KMS-11 (cell line): ENCODE measurements at regions not wholly inside any gene's neighbourhood (a gene's known extent, or its start where the extent isn't known, plus 50 kb on each side); places are given as distances from the start of the nearest gene placed in this dataset.
"Not testable (repeated sequence)": the region's sequence is repeated elsewhere in the genome, so short reads cannot be mapped to it uniquely, and the experiment has no call there.

Experiments used
- H2AFZ ChIP-seq: fragments of 200-600 bp; sonication (generic); 2 replicates; pipeline ENCODE4 v1.6.1; 2016; ENCODE audit warnings: antibody characterized with exemption, mixed run types, low read depth
- H3K27ac ChIP-seq: fragments of 200-600 bp; sonication (generic); 2 replicates; pipeline ENCODE4 v1.6.1; 2016; ENCODE audit warnings: mild to moderate bottlenecking, mixed run types
- H3K27me3 ChIP-seq: fragments of 200-600 bp; sonication (generic); 2 replicates; pipeline ENCODE4 v1.6.1; 2017; ENCODE audit warnings: mild to moderate bottlenecking, low read depth, mixed run types, moderate library complexity; ENCODE audit not compliant: insufficient read depth
- H3K36me3 ChIP-seq: fragments of 200-600 bp; sonication (generic); 2 replicates; pipeline ENCODE4 v1.6.1; 2017; ENCODE audit warnings: mild to moderate bottlenecking, mixed run types; ENCODE audit not compliant: insufficient read depth
- H3K4me1 ChIP-seq: fragments of 200-600 bp; sonication (generic); 2 replicates; pipeline ENCODE4 v1.6.1; 2016; ENCODE audit warnings: mild to moderate bottlenecking, low read depth, mixed run types; ENCODE audit not compliant: poor library complexity, severe bottlenecking
- H3K4me2 ChIP-seq: fragments of 200-600 bp; sonication (generic); 2 replicates; pipeline ENCODE4 v1.7.0; 2016; ENCODE audit warnings: mild to moderate bottlenecking, mixed run types
- H3K4me3 ChIP-seq: fragments of 200-600 bp; sonication (generic); IDR thresholded peaks from 2 replicates; pipeline ENCODE4 v1.6.1; 2017; ENCODE audit warnings: low read depth, low read length, mixed read lengths; ENCODE audit not compliant: insufficient read depth
- H3K79me2 ChIP-seq: fragments of 200-600 bp; sonication (generic); 2 replicates; pipeline ENCODE4 v1.6.1; 2016; ENCODE audit warnings: low read depth, mixed run types; ENCODE audit not compliant: insufficient read depth
- H3K9ac ChIP-seq: fragments of 200-600 bp; sonication (generic); 2 replicates; pipeline ENCODE4 v1.6.1; 2016; ENCODE audit warnings: mild to moderate bottlenecking, mixed run types
- H4K20me1 ChIP-seq: fragments of 200-600 bp; sonication (generic); 2 replicates; pipeline ENCODE4 v1.6.1; 2016; ENCODE audit warnings: mild to moderate bottlenecking, mixed run types; ENCODE audit not compliant: insufficient read depth
- CTCF ChIP-seq: fragments of 200-600 bp; sonication (generic); conservative IDR thresholded peaks from 2 replicates; pipeline ENCODE4 v1.6.1; 2017; ENCODE audit warnings: low read depth, mild to moderate bottlenecking, antibody characterized with exemption, low read length, moderate library complexity, mixed read lengths

DNA sequence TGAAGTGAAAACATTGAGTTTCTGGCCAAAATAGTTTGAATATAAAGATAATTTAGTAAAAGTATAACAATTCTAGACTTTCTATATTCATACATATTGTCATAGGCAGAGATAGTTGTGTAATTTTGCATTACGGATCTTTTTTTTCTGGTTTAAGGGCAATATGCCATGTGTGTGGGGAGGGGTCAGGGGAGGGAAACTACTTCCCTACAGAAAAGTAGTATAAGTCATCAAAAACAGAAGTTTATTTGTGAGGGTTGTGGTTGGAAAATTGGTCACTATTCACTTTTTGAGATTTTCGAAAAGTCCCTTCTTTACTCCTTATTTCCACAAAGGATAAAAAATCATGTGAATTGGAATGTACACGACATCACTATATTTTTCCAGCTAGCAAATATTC lies 288.2 kb upstream of the PREP start:
- H3K27me3 ChIP-seq = no peaks in the 10 kb centered on the region
- no peak for TF ChIP-seq CTCF
- no peaks in the 10 kb centered on the region for H3K79me2 ChIP-seq
- peaks cover 24% of the 10 kb centered on the region for H3K4me1 ChIP-seq
- no peak overlapping the region for H3K9ac ChIP-seq
- no peak overlapping the region for H2AFZ ChIP-seq
- no peak overlapping the region for H3K4me3 ChIP-seq
- no peaks in the 10 kb centered on the region for H3K36me3 ChIP-seq
- H4K20me1 ChIP-seq = no peaks in the 10 kb centered on the region
- H3K27ac ChIP-seq = no peak overlapping the region
- no peak overlapping the region for H3K4me2 ChIP-seq

DNA sequence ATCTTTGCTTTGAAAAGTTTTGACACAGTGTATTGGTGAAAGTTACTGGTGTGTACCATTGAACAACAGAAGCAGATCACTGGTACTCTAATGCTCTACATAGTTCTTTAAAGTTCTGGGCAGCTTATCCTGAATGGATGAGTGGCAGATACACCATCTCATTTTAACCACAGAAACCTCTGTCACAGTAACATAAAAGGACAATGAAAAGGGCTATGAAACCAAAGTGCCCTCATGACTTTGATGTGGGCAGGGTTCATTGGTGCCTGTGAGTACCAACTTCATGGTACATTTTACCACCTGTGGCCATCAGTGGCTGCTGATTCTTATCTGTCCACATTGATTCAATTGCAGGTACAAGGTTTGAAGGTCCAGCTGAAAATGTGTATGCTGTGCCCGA lies 285.7 kb upstream of the PREP start:
- Histone ChIP-seq H4K20me1 (no peaks in the 10 kb centered on the region), H3K4me3 (no peak overlapping the region), H3K27ac (no peak overlapping the region), H3K4me1 (peaks cover 24% of the 10 kb centered on the region), H2AFZ (no peak overlapping the region), H3K4me2 (peak overlapping the region; percentile 31), H3K9ac (no peak overlapping the region), H3K79me2 (no peaks in the 10 kb centered on the region), H3K27me3 (no peaks in the 10 kb centered on the region), H3K36me3 (no peaks in the 10 kb centered on the region)
- TF ChIP-seq CTCF = no peak

GRCh38 chr6:105686793-105687192 lies 283.9 kb upstream of the PREP start:
- not testable (repeated sequence) for H3K79me2 ChIP-seq

DNA sequence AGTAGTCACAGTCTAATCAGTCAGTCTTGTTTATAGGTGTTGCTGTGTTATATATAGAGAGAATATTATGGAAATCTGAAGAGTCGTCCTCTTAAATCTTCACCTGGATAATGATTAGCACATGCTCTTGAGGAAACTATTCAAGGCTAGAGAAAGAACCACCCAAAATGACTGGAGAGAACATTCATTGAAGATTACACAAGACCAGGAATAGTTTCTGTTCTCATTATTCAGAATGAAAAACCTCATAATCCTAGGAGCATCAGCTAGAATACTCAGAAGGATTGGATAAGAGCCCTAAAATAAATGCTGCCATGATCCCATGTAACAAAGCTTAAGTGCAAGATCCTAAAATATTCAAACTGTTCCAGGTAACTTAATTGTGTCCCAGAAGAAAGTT lies 278.2 kb upstream of the PREP start:
- Histone ChIP-seq H3K9ac (no peak overlapping the region), H3K4me3 (no peak overlapping the region), H4K20me1 (no peaks in the 10 kb centered on the region), H3K4me1 (peaks cover 14% of the 10 kb centered on the region), H3K27me3 (no peaks in the 10 kb centered on the region; the same call in 1 of the 2 replicates), H3K4me2 (no peak overlapping the region), H3K36me3 (no peaks in the 10 kb centered on the region), H2AFZ (no peak overlapping the region), H3K27ac (no peak overlapping the region), H3K79me2 (no peaks in the 10 kb centered on the region)
- TF ChIP-seq CTCF = no peak

More at GRCh38 chr6:105686793-105687192, 283.9 kb upstream of the PREP start:
- not testable (repeated sequence) for H3K4me3 ChIP-seq, H3K36me3 ChIP-seq, H3K27me3 ChIP-seq, H2AFZ ChIP-seq, H3K9ac ChIP-seq, H4K20me1 ChIP-seq, H3K4me2 ChIP-seq, H3K27ac ChIP-seq
- H3K4me1 ChIP-seq = peaks cover 24% of the 10 kb centered on the region

GRCh38 chr6:105680131-105680530 lies 277.2 kb upstream of the PREP start:
- H3K4me1 ChIP-seq = peaks cover 19% of the 10 kb centered on the region
- no peaks in the 10 kb centered on the region for H3K79me2 ChIP-seq
- no peaks in the 10 kb centered on the region for H4K20me1 ChIP-seq
- H3K4me3 ChIP-seq = no peak overlapping the region
- H2AFZ ChIP-seq = no peak overlapping the region
- H3K4me2 ChIP-seq = no peak overlapping the region
- no peaks in the 10 kb centered on the region for H3K36me3 ChIP-seq
- TF ChIP-seq CTCF = no peak
- no peak overlapping the region for H3K27ac ChIP-seq
- no peak overlapping the region for H3K9ac ChIP-seq
- H3K27me3 ChIP-seq = no peaks in the 10 kb centered on the region; the same call in 1 of the 2 replicates
